Endothelial cell (in vitro differentiated cells): ENCODE measurements at regions not wholly inside any gene's neighbourhood (a gene's known extent, or its start where the extent isn't known, plus 50 kb on each side); places are given as distances from the start of the nearest gene placed in this dataset.
A peak's percentile ranks its signal among the peaks of the same experiment; 100 is the strongest.

Experiments
- DNase-seq: peaks from one replicate; pipeline ENCODE4 v3.0.0; 2021; ENCODE audit warnings: low spot score
- H3K27ac Mint-ChIP-seq: one replicate; pipeline ENCODE4 v1.8.0; 2021; ENCODE audit warnings: mixed read lengths, inconsistent platforms; ENCODE audit not compliant: unreplicated experiment
- H3K27me3 Mint-ChIP-seq: one replicate; pipeline ENCODE4 v1.8.0; 2021; ENCODE audit warnings: mild to moderate bottlenecking, moderate library complexity, mixed read lengths, inconsistent platforms; ENCODE audit not compliant: unreplicated experiment
- H3K36me3 Mint-ChIP-seq: one replicate; pipeline ENCODE4 v1.8.0; 2021; ENCODE audit warnings: mild to moderate bottlenecking, low read depth, mixed read lengths, inconsistent platforms; ENCODE audit not compliant: unreplicated experiment
- H3K4me1 Mint-ChIP-seq: one replicate; pipeline ENCODE4 v1.8.0; 2021; ENCODE audit warnings: mild to moderate bottlenecking, mixed read lengths, inconsistent platforms; ENCODE audit not compliant: unreplicated experiment
- H3K4me3 Mint-ChIP-seq: one replicate; pipeline ENCODE4 v1.8.0; 2021; ENCODE audit warnings: mild to moderate bottlenecking, mixed read lengths, inconsistent platforms; ENCODE audit not compliant: unreplicated experiment
- H3K9me3 Mint-ChIP-seq: one replicate; pipeline ENCODE4 v1.8.0; 2021; ENCODE audit warnings: mixed read lengths, inconsistent platforms; ENCODE audit not compliant: unreplicated experiment
- CTCF ChIP-seq: fragments of 200-600 bp; sonication (generic); IDR thresholded peaks from one replicate; pipeline ENCODE4 v1.5.0; 2021; ENCODE audit warnings: antibody characterized with exemption; ENCODE audit not compliant: unreplicated experiment

GRCh38 chr15:70154718-70155347, 57.1 kb upstream of the TLE3 start:
- Mint-ChIP-seq H3K9me3 (no peaks in the 10 kb centered on the region), H3K4me1 (peaks cover 29% of the 10 kb centered on the region), H3K27ac (no peak overlapping the region), H3K27me3 (peaks cover 1% of the 10 kb centered on the region), H3K4me3 (no peak overlapping the region), H3K36me3 (no peaks in the 10 kb centered on the region)
- no peak for DNase-seq
- TF ChIP-seq CTCF = no peak

DNA sequence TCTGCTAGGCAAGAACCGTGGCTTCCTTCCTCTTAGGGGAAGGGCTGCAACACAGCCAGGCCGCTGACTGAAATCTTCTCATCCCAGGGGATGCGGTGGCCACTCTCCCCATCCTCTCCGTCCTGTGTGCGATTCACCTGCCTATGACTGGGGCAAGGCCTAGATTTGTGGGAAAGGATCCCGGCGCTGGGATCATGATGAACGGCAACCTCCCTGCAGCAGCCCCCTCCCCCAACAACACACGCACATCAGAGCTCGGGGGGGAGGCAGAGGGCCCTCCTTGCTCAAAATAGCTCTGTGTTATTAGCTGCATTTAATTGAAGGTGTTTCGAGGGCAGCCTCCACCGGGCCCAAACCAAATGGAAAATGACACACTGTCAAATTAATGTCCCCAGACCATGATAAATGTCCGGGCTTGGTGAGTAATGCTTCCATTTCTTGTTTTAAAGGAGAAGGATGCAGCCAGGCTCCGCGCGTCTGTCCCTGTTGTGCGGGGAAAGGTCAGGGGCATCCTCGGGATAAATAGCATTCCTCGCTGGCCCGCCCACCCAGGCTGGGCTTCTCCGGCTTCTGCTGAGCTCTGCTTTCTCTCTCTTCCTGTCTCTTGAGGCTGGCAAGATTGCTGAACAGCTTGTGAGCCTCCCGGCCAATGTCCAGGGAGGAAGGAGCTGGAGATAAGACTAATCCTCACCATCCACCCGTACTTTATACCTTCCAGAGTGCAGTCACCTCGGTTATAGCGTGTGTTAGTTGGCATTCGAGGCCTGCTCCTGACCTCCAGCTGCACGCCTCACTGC, 56.4 kb upstream of the TLE3 start:
- Mint-ChIP-seq H3K4me1 (peaks cover 29% of the 10 kb centered on the region), H3K36me3 (no peaks in the 10 kb centered on the region), H3K27me3 (peaks cover 1% of the 10 kb centered on the region), H3K4me3 (no peak overlapping the region), H3K27ac (no peak overlapping the region), H3K9me3 (no peaks in the 10 kb centered on the region)
- no peak for DNase-seq
- TF ChIP-seq CTCF = no peak

DNA sequence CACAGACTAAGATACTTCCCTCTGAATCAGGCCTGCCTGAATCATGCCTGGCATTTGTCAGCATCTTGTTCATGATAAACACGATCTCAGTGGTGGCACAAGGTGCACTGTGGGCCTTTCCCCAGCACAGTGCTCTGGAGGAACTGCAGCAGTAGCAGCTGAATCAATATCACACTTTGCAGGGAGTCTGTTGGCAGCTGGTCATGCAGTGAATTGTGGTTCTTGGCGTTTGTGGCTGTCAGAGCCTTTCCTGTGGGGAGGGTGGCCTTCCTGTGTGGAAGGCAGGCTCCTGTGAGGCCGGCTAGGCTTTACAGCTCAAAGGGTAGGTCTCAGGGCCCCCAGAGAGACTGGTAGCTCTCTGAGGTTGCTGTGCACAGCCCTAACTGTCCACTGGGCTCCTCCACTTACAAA, 54.4 kb upstream of the TLE3 start:
- H3K27me3 Mint-ChIP-seq = peaks cover 2% of the 10 kb centered on the region
- peak; percentile 31 for DNase-seq
- H3K27ac Mint-ChIP-seq = no peak overlapping the region
- no peak for TF ChIP-seq CTCF
- no peaks in the 10 kb centered on the region for H3K9me3 Mint-ChIP-seq
- no peak overlapping the region for H3K4me3 Mint-ChIP-seq
- H3K4me1 Mint-ChIP-seq = peaks cover 31% of the 10 kb centered on the region
- no peaks in the 10 kb centered on the region for H3K36me3 Mint-ChIP-seq

GRCh38 chr15:70151462-70151861, 53.7 kb upstream of the TLE3 start:
- H3K27me3 Mint-ChIP-seq = peaks cover 2% of the 10 kb centered on the region
- no peak for TF ChIP-seq CTCF
- DNase-seq = no peak
- H3K4me1 Mint-ChIP-seq = peaks cover 31% of the 10 kb centered on the region
- no peaks in the 10 kb centered on the region for H3K36me3 Mint-ChIP-seq
- H3K9me3 Mint-ChIP-seq = no peaks in the 10 kb centered on the region
- H3K4me3 Mint-ChIP-seq = no peak overlapping the region
- H3K27ac Mint-ChIP-seq = no peak overlapping the region

DNA sequence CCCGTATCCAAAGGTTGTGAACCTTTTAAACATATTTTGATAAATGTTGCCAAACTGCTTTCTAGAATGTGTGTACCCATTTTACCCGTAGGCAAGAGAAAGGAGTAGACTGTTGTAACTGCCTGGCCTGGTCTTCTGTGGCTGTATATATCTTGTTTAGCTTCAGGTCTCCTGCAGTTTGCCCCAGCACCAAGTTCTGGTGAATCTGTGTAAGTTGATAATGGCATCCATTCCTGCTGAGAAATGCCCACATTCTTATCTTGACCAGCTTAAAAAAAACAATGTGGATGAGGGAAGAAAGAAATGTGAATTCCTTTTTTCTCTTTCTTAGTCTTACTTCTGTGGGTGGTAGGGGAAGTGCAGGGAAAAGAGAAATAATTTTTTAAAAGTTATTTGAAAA, 53.3 kb upstream of the TLE3 start:
- Mint-ChIP-seq H3K36me3 (no peaks in the 10 kb centered on the region), H3K9me3 (no peaks in the 10 kb centered on the region), H3K4me3 (no peak overlapping the region), H3K4me1 (peaks cover 31% of the 10 kb centered on the region), H3K27me3 (peaks cover 2% of the 10 kb centered on the region), H3K27ac (no peak overlapping the region)
- no peak for DNase-seq
- no peak for TF ChIP-seq CTCF
